ENCODE measurements at regions not wholly inside any gene's neighbourhood (a gene's known extent, or its start where the extent isn't known, plus 50 kb on each side); places are given as distances from the start of the nearest gene placed in this dataset.

- no peak for DNase-seq
These were observed 79.3 kb downstream of the PCTP start for GRCh38 chr17:55829995-55830612.

GRCh38 chr17:55830699-55831471, 80.0 kb downstream of the PCTP start:
- DNase-seq = no peak

- DNase-seq = no peak
These were observed 82.5 kb downstream of the PCTP start for GRCh38 chr17:55833306-55833705.

- no peak for DNase-seq
These were observed 91.7 kb downstream of the PCTP start for GRCh38 chr17:55842405-55843158.

GRCh38 chr17:55843785-55844184, 92.9 kb downstream of the PCTP start:
- DNase-seq = no peak

- DNase-seq = peak; percentile 46
These were observed 94.5 kb downstream of the PCTP start for GRCh38 chr17:55845385-55845784.

- DNase-seq = no peak
These were observed 95.9 kb downstream of the PCTP start for GRCh38 chr17:55846745-55847144.

- no peak for DNase-seq
These were observed 101.9 kb downstream of the PCTP start for GRCh38 chr17:55852734-55853133.

- no peak for DNase-seq
These were observed 108.5 kb downstream of the PCTP start for GRCh38 chr17:55859301-55859795.

- no peak for DNase-seq
These were observed 114.4 kb downstream of the PCTP start for GRCh38 chr17:55865072-55865762.

GRCh38 chr17:55870044-55870443, 119.2 kb downstream of the PCTP start:
- DNase-seq = no peak

GRCh38 chr17:55872374-55872773, 121.5 kb downstream of the PCTP start:
- DNase-seq = no peak

- DNase-seq = no peak
These were observed 122.3 kb downstream of the PCTP start for GRCh38 chr17:55873017-55873758.

GRCh38 chr17:55883149-55883548, 132.3 kb downstream of the PCTP start:
- no peak for DNase-seq

GRCh38 chr17:55887531-55887930, 136.7 kb downstream of the PCTP start:
- no peak for DNase-seq

- no peak for DNase-seq
These were observed 138.4 kb downstream of the PCTP start for GRCh38 chr17:55889271-55889670.

- DNase-seq = no peak
These were observed 144.4 kb downstream of the PCTP start for GRCh38 chr17:55895112-55895759.

GRCh38 chr17:55897301-55897700, 146.4 kb downstream of the PCTP start:
- no peak for DNase-seq

GRCh38 chr17:55898195-55898594, 147.3 kb downstream of the PCTP start:
- no peak for DNase-seq

GRCh38 chr17:55900188-55900587, 149.3 kb downstream of the PCTP start:
- no peak for DNase-seq

GRCh38 chr17:55903028-55903690, 152.3 kb downstream of the PCTP start:
- DNase-seq = no peak
